GM18498 (cell line): ENCODE measurements at regions not wholly inside any gene's neighbourhood (a gene's known extent, or its start where the extent isn't known, plus 50 kb on each side); places are given as distances from the start of the nearest gene placed in this dataset.
"Not testable (repeated sequence)": the region's sequence is repeated elsewhere in the genome, so short reads cannot be mapped to it uniquely, and the experiment has no call there.

Experiments used
- ATAC-seq: cut with Tn5 transposase; IDR thresholded peaks from one replicate; pipeline ENCODE4 v1.9.1; 2021; ENCODE audit warnings: mild to moderate bottlenecking, moderate library complexity; ENCODE audit not compliant: unreplicated experiment

DNA sequence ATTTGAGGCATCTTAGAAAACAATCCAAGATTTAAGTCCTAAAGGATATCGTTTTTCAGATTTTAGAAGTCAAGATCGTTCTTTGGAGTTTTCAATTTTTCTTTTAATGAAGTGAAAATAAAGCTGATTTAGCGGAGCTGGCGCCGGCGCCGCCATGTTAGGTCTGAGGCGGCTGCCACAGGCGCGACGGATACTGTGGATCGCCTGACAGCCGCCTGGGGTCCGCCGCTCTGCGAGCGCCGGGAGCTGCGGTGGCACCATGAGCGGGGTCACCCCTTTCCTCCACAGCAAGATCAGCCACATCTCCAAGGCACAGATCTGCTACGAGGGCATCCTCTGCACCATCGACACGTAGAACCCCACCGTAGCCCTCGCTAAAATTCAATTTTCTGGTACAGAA, 247.2 kb downstream of the GJA1 start:
- ATAC-seq = no peak

DNA sequence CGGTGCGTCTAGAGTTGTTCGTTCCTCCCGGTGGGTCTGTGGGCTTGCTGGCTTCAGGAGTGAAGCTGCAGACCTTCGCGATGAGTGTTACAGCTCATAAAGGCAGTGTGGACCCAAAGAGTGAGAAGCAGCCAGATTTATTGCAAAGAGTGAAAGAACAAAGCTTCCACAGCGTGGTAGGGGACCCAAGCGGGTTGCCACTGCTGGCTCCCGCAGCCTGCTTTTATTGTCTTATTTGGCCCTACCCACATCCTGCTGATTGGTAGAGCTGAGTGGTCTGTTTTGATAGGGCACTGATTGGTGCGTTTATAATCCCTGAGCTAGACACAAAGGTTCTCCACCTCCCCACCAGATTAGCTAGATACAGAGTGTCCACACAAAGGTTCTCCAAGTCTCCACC, 250.4 kb downstream of the GJA1 start:
- not testable (repeated sequence) for ATAC-seq

DNA sequence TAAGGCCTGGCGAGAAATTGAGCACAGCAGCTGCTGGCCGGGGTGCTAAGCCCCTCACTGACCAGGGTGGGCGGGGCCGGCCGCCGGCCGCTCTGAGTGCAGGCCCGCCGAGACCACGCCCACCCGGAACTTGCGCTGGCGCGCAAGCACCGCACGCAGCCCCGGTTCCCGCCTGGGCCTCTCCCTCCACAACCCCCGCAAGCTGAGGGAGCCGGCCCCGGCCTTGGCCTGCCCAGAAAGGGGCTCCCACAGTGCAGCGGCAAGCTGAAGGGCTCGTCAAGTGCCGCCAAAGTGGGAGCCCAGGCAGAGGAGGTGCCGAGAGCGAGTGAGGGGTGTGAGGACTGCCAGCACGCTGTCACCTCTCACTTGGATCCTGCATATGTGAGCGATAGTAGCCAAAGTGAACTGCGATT, 251.2 kb downstream of the GJA1 start:
- no peak for ATAC-seq

DNA sequence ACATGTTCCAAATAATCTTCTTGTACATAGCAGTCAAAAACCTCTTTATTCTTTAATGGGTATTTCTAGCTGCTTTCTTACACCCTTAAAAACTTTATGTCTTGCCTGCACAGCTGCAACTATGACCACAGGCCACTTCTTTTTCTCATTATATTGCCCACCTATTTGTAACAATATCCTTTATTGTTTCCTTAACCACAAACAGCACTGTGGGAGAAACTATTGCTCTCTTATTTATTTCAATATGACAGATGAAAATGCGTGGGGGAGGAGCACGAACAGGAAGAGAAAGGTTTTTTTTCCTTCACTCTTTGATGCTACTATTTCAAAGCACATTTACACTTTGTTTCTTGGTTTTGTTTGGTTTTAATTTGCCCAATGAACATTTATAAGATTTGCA, 253.5 kb downstream of the GJA1 start:
- no peak for ATAC-seq

DNA sequence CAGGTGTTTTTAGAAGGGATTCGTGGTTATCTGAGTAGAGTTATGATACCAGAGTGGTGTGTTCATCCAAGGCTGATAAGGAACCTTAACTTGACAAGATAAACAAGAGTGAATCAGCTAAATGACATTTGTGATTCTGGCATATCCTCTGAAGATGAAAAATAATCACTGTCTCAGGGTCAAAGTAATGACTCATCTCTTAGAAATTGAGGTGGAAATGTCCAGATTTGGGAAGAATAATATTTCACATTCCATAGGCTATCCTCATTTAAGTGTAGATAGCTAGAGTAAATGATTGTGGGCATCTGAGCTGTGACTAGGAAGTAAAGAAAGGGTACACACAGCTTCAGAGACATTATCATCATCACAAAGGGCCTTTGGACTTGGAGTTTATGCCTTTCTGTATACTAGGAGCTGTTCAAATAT, 255.7 kb downstream of the GJA1 start:
- ATAC-seq = no peak

DNA sequence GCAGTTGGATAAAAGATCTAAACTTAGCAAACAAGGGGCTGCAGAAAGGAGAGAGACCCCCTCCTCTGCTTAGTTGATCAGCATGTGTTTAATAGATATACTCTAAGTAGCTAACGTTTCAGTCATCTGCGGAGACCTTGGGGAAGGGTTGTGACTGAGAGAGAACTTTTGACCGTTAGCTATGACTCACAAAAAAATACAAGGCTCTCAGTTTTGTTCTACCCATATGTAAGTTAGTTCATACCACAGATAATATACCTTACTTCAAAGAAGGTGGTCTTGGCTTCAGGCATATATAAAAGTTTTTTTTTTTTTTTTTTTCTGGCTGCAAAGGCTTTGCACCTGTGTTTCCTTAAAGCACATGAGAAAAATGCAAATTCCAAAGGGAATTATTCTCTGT, 258.9 kb downstream of the GJA1 start:
- no peak for ATAC-seq

DNA sequence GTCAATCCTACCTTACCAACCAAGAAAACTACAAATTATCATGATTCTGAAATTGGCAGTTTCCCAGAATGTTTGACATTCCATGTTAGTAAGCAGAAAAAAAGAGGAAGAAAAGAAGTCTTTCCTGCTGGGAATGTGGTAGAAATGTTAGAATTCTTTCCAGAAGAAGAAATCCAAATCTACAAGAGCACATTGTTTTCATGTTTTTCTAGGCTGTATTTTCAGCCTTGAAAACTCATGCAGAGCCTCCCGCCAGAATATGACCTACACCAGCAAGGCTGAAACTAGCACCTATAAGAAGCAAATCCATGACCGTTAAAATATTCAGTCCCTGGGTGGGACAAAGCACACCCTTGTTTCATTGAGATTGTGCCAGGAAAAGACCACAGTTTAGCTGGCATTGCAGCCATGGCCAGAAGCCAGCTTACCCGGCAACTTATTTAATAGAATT, 259.4 kb downstream of the GJA1 start:
- ATAC-seq = no peak

DNA sequence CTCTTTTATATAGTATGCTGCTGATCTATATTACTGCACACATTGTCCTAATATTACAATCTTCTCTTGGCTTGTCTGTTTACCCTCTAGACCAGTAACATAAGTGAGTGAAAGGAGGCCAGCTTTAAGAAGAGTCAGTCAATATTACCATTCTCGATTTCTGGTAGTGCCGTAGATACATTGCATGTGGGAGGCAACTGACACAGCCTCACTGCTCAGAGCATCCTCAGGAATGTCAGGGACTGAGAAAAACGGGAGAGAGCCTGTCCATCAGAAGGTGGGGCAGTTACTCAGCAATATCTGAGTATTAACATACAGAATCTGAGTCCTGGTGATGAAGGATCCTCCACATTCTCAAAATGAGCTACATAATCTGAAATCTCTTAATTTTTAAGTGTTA, 259.9 kb downstream of the GJA1 start:
- ATAC-seq = no peak

DNA sequence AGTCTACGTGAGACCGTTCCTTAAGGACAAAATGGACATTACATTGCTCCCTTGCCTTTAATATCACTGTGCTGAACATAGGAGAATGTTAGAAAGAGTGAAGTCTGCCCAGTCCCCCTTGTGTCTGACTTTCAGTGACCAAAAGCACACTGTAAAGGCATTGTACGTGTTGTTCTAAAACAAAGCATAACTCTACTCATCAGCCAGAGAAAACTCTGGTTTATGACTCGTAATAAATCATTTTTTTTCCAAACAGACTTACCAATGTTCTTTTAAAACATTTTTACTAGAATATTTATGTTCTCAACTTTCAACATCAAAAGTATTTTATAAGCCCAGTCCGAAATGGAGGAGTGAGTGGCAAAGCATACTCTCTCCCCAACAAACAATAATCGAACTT, 262.5 kb downstream of the GJA1 start:
- ATAC-seq = no peak

DNA sequence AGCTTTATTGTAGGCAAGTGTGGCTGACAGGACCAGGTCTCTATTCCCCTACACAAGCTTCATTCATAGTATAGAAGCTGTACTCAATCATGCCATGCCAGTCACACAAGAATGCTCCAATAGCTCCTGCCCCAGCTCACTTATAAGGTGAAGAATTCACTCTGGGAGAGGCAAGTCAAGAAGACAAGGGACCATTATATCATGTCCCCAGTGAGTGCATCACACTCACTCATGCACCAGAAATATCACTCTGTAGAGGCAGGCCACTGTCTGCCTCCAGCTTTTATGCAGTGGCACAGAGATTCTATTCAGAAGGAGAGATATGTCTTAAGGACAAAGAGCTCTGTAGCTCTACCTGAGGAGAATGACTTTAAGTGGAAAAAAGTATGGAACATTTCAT, 263.2 kb downstream of the GJA1 start:
- no peak for ATAC-seq

DNA sequence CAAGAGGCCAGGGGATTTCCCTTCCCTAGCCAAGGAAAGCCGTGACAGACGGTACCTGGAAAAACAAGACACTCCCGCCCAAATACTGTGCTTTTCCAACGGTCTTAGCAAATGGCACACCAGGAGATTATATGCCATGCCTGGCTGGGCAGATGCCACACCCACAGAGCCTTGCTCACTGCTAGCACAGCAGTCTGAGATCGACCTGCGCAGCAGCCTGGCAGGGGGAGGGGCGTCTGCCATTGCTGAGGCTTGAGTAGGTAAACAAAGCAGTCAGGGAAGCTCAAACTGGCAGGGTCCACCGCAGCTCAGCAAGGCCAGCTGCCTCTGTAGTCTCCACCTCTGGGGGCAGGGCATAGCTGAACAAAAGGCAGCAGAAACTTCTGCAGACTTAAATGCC, 267.7 kb downstream of the GJA1 start:
- ATAC-seq = not testable (repeated sequence)

DNA sequence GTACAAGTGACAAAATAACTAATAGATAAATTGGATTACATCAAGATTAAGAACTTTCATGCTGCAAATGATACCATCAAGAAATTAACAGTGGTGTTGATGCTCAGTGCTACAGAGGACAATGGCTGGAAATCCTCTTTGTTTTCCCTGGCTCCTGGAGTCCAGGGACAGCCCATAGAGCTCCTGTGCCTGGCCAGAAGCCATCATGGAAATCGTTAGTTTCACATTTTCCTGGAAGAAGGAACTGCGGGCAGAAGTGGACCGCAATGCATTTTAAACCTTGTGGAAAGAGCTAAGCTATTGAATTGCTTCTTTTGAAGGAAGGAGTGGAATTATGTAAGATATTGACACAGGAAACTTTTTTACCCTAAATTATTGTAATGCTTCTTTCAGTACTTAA, 276.0 kb downstream of the GJA1 start:
- no peak for ATAC-seq

DNA sequence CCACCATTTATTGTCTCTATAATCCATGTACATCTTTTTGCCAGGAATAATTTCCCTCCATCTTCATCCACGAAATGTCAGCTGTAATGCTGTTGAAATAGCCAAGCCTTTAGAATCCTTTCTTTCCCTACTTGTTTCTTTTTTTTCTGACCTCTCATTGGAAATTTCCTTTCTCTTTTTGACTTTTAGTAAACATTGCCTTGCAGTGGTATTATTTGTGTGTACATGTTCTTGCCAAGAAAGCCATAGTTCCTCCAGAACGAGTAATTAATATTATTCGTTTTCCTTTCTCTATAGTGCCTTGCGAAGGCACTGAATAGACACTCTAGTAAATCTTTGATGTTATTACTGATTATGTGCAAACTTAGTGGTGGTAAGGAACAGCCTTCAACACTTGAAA, 282.2 kb downstream of the GJA1 start:
- ATAC-seq = no peak

DNA sequence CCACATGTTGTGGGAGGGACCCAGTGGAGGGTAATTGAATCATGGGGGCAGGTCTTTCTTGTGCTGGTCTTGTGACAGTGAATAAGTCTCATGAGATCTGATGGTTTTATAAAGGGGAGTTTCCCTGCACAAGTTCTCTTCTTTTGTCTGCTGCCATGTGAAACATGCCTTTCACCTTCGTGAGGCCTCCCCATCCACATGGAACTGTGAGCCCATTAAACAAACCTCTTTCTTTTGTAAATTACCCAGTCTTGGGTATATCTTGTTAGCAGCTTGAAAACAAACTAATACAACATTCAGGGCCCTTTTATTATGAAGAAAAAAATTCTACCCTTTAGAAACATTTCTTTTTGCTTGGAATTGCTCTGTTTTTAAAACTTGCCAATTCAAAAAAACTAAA, 285.4 kb downstream of the GJA1 start:
- ATAC-seq = not testable (repeated sequence)

DNA sequence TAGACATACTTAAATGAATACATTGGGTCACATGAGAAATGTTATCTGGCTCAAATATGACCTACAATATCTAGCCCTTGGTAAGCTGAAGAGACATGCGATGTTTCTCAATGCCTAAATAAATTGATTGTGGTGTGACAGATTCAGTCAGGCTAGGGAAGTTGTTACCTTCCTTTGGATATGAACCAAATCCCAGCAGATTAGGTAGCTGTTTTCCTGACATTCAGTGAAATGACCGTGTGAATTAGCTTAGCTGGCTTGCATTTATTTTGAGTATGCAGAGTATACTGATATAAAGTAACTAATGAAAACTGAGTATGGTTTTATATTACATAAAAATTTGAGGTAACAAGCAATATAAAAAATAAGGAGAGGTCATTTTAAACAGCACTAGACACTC, 288.2 kb downstream of the GJA1 start:
- no peak for ATAC-seq

DNA sequence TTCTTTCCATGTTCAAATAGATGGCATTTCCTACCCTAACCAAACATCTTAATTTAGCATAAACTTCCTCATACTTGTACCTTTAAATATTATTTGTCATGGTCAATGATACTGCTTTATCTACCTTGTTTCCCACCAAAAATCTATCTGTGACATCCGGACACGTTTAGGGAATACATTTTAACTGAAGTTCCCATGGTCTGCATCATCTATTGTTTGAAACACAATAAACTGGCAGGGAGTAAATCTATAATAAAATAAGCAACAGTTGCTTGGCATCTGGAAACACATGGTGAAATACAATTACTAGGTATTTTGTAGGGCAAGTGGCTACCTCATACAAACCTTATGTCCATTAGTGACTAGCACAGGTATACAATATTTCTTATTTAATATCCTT, 289.1 kb downstream of the GJA1 start:
- ATAC-seq = no peak

DNA sequence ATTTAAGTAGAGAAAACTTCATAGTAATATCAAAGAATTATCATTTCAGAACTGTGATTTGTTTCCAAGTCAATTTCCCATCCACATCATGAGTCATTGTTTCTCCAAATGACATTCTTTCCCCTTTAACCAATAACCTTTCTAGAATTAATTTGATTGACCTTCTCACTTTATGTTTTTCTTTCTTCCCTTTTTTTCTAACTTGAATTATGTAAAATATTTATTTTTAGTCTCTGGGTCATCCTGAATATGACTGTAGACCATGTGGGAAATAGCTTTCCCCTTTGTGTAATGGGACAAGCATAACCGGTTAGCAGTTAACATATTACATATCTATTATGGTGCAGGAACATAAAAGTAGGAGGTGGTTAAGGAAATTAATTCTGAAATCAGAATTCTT, 291.1 kb downstream of the GJA1 start:
- ATAC-seq = no peak

DNA sequence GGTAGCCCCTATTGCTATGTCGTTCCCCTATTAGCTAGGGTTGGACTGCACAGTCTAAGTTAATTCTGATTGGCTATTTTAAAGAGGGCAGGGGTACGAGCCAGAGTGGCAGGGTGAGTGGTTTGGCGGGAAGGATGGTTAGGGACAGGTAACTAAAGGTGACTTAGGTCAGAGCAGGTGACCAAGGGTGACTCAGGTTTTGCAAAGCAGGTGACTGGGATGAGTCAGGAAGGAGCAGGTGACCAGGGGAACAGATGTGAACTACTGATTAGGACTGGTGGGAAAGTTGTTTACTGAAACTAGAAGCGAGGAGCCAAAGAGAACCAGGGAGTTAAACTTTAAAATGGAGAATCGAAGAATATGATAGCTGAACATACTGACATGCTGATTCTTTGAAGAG, 295.2 kb downstream of the GJA1 start:
- no peak for ATAC-seq

DNA sequence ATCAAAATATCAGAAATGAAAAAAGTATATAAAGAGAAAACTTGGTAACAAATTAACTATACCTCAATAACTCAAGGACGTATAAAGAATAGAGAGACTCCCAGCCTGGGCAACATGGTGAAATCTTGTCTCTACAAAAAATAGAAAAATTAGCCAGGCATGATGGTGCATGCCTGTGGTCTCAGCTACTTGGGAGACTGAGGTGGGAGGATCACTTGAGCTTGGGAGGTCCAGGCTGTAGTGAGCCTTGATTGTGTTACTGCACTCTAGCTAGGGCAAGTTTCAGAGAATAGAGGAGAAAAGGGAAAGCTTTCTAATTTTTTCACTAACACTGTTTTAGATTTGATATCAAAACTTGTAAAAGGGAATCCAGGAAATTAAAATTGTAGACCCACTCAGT, 295.9 kb downstream of the GJA1 start:
- no peak for ATAC-seq

DNA sequence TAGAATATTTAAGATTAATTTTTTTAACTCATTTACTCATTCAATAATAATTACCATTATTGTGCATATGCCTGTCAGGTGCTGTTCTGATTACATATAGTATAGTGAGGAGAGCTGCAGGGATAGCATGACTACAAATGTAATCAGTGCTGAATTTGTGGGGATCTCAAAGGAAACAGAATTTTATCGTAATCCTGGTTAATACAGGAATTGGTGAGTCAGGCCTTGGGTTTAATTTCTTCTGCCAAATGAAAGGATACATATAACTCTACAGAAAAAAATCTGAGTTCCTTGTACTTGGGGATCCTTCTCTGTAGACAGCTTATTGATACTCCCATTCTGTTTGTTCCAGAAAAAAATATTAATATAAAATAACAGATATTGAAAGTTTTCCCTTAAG, 297.2 kb downstream of the GJA1 start:
- no peak for ATAC-seq

DNA sequence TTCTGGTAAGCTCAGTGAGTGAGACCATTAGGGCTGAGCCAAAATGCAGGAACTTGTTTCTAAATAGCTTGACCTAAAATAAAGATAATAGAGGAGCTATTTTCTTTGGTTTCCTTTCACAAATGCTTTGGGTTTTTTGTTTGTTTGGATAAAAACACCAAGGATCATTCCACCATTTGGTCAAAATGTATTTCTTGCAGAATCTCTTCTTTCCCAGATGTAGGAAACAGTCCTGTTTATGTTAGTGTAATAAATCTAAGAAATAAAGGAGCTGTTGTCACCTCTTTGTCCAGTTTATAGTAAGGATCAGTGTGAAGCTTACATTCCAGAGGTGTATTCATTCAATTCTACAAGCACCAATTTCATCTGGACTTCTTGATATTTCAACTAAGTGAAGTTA, 297.8 kb downstream of the GJA1 start:
- no peak for ATAC-seq

DNA sequence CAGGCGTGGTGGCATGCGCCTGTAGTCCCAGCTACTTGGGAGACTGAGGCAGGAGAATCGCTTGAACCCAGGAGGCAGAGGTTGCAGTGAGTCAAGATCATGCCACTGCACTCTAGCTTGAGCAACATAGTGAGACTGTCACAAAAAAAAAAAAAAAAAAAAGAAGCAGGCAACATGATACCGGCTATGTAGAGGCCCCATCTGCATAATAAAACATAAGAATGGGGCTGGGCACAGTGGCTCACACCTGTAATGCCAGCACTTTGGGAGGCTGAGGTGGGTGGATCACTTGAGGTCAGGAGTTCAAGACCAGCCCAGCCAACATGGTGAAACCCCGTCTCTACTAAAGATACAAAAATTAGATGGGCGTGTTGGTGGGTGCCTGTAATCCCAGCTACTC, 304.7 kb downstream of the GJA1 start:
- not testable (repeated sequence) for ATAC-seq

DNA sequence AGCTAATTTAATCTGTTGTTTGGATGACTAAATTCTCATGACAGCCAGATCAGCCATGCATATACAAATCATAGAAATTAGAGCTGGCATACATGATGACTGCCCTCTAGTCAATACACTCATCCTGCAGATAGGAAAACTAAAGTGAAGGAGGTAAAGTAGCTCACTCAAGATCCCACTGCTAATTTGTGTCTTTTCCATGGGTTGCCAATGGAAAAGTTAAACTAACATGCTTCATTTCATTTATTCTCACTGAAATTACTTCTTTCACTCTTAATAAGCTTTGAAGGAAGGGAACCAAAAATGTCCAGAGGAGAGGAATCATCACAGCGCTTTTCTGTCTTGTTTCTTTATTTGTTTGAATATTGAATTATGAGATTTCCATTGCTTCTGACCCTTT, 308.2 kb downstream of the GJA1 start:
- no peak for ATAC-seq

DNA sequence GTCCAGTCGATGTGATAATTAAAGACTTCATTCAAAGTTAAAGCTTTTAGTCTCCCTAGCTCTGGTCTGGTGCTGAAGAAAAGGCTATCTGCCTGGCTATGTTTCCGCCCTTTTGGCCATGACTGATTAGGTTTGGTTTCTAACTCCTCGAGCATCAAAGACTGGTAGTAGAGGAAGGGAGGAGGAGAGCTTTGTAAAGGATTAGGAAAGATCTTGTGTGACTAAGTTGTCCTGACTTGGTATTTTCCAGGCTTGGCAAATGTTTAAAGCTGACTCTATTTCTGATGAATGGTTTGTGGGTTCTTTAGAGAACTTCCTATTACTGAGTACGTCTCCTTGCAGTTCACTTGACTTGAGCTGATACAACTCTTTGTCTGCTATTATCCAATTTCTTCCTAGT, 312.9 kb downstream of the GJA1 start:
- no peak for ATAC-seq
